Ovary (tissue), 3 donors: ENCODE measurements at regions not wholly inside any gene's neighbourhood (a gene's known extent, or its start where the extent isn't known, plus 50 kb on each side); places are given as distances from the start of the nearest gene placed in this dataset.

Experiments
- POLR2A ChIP-seq: fragments of 450-650 bp; IDR thresholded peaks from one replicate; pipeline ENCODE4 v1.6.1; 2017; ENCODE audit warnings: antibody characterized with exemption, mild to moderate bottlenecking, moderate library complexity
- TF ChIP-seq, protein P1 (sequence below), 3 donors: fragments of 450-650 bp in 2 of 3; fragments of 200-600 bp in 1 of 3; IDR thresholded peaks; one replicate each; pipeline versions ENCODE4 v1.5.1 to v1.8.0; 2016 to 2022; ENCODE audit warnings: antibody characterized with exemption in 3 of 3, mild to moderate bottlenecking in 1 of 3
- donor health status: DM: no; HTN: no; CAD: no.

DNA sequence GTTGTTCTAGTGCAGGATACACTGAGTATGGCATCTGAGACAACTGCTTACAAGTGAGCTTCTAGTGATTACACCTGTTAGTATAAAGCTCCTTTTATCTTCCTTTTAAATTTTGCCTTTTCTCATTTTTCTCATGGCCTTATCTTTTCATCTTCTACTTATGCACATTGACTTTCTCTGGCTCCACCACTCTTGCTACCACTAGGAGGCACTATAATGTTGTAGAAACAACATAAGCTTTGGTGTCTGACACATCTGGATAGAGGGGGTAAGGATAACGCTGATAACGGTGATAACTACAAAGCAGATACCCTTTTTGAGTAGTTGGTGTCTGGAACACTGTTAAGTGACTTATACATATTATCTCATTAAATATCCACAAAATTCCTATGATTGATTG, 187.4 kb upstream of the TEX13C start:
- TF ChIP-seq POLR2A: no peak
- TF ChIP-seq, protein P1, sequence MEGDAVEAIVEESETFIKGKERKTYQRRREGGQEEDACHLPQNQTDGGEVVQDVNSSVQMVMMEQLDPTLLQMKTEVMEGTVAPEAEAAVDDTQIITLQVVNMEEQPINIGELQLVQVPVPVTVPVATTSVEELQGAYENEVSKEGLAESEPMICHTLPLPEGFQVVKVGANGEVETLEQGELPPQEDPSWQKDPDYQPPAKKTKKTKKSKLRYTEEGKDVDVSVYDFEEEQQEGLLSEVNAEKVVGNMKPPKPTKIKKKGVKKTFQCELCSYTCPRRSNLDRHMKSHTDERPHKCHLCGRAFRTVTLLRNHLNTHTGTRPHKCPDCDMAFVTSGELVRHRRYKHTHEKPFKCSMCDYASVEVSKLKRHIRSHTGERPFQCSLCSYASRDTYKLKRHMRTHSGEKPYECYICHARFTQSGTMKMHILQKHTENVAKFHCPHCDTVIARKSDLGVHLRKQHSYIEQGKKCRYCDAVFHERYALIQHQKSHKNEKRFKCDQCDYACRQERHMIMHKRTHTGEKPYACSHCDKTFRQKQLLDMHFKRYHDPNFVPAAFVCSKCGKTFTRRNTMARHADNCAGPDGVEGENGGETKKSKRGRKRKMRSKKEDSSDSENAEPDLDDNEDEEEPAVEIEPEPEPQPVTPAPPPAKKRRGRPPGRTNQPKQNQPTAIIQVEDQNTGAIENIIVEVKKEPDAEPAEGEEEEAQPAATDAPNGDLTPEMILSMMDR (IDR thresholded peaks at IDR 0.05): no peak
